GM23338 (cell line): ENCODE measurements at regions not wholly inside any gene's neighbourhood (a gene's known extent, or its start where the extent isn't known, plus 50 kb on each side); places are given as distances from the start of the nearest gene placed in this dataset.

Experiments used
- CTCF ChIP-seq, 2 experiments: fragments of 200-600 bp in 1 of 2; sonication (generic) in 1 of 2; conservative IDR thresholded peaks; 2 replicates each; pipeline versions ENCODE4 v1.5.1 to v1.6.1; 2016 to 2017; ENCODE audit warnings: antibody characterized with exemption in 2 of 2, low read depth in 2 of 2, mild to moderate bottlenecking in 2 of 2, moderate library complexity in 1 of 2
- EZH2 ChIP-seq: fragments of 200-600 bp; sonication (generic); IDR thresholded peaks from one replicate; pipeline ENCODE4 v1.8.0; 2017; ENCODE audit warnings: antibody characterized with exemption, mild to moderate bottlenecking, low read depth; ENCODE audit not compliant: unreplicated experiment

- no peak for TF ChIP-seq EZH2
- TF ChIP-seq CTCF (conservative IDR thresholded peaks at IDR 0.05; ENCODE audit: low read depth in 2 of 2), result no peak
Measured at GRCh38 chr6:159494586-159494972, 198.5 kb downstream of the SOD2 start.
